Ovary (tissue), 3 donors: ENCODE measurements at regions not wholly inside any gene's neighbourhood (a gene's known extent, or its start where the extent isn't known, plus 50 kb on each side); places are given as distances from the start of the nearest gene placed in this dataset.

ENCODE experiments used
- EP300 ChIP-seq: sonication (generic); formaldehyde crosslinking; IDR thresholded peaks from one replicate; pipeline ENCODE4 v1.6.1; 2017; ENCODE audit warnings: antibody characterized with exemption
- POLR2A ChIP-seq: fragments of 450-650 bp; IDR thresholded peaks from one replicate; pipeline ENCODE4 v1.6.1; 2017; ENCODE audit warnings: antibody characterized with exemption, mild to moderate bottlenecking, moderate library complexity
- TF ChIP-seq, protein P1 (sequence below), 3 donors: fragments of 450-650 bp in 2 of 3; fragments of 200-600 bp in 1 of 3; IDR thresholded peaks; one replicate each; pipeline versions ENCODE4 v1.5.1 to v1.8.0; 2016 to 2022; ENCODE audit warnings: antibody characterized with exemption in 3 of 3, mild to moderate bottlenecking in 1 of 3
- donor health status: DM: no; HTN: no; CAD: no.

- TF ChIP-seq, protein P1, sequence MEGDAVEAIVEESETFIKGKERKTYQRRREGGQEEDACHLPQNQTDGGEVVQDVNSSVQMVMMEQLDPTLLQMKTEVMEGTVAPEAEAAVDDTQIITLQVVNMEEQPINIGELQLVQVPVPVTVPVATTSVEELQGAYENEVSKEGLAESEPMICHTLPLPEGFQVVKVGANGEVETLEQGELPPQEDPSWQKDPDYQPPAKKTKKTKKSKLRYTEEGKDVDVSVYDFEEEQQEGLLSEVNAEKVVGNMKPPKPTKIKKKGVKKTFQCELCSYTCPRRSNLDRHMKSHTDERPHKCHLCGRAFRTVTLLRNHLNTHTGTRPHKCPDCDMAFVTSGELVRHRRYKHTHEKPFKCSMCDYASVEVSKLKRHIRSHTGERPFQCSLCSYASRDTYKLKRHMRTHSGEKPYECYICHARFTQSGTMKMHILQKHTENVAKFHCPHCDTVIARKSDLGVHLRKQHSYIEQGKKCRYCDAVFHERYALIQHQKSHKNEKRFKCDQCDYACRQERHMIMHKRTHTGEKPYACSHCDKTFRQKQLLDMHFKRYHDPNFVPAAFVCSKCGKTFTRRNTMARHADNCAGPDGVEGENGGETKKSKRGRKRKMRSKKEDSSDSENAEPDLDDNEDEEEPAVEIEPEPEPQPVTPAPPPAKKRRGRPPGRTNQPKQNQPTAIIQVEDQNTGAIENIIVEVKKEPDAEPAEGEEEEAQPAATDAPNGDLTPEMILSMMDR (IDR thresholded peaks at IDR 0.05): no peak
- TF ChIP-seq EP300 (no peak), POLR2A (no peak)
Observed at GRCh38 chr18:29664278-29665036, 1378.1 kb downstream of the DSC3 start.
